Liver (tissue), 3 donors: ENCODE measurements at regions not wholly inside any gene's neighbourhood (a gene's known extent, or its start where the extent isn't known, plus 50 kb on each side); places are given as distances from the start of the nearest gene placed in this dataset.

Experiments
- EGR1 ChIP-seq, 2 donors: IDR thresholded peaks; 2 replicates each; pipeline ENCODE4 v1.6.1; 2016 to 2018; ENCODE audit warnings: antibody characterized with exemption in 2 of 2, low read depth in 2 of 2
- GABPA ChIP-seq, 2 donors: IDR thresholded peaks in 1 of 2; conservative IDR thresholded peaks in 1 of 2; 2 replicates each; pipeline ENCODE4 v1.6.1; 2016; ENCODE audit warnings: antibody characterized with exemption in 2 of 2, mild to moderate bottlenecking in 1 of 2, moderate library complexity in 1 of 2
- JUND ChIP-seq, 2 donors: IDR thresholded peaks; 2 replicates each; pipeline ENCODE4 v1.6.1; 2016; ENCODE audit warnings: antibody characterized with exemption in 2 of 2
- RXRA ChIP-seq, 2 donors: IDR thresholded peaks; 2 replicates each; pipeline ENCODE4 v1.6.1; 2017 to 2018; ENCODE audit warnings: antibody characterized with exemption in 2 of 2, mild to moderate bottlenecking in 1 of 2
- TAF1 ChIP-seq: conservative IDR thresholded peaks from 2 replicates; pipeline ENCODE4 v1.6.1; 2016; ENCODE audit warnings: antibody characterized with exemption, mild to moderate bottlenecking
- ZBTB33 ChIP-seq: IDR thresholded peaks from 2 replicates; pipeline ENCODE4 v1.6.1; 2016; ENCODE audit warnings: antibody characterized with exemption
- TF ChIP-seq, protein P1 (sequence below): fragments of 150-350 bp; IDR thresholded peaks from 2 replicates; pipeline ENCODE4 v1.5.1; 2017; ENCODE audit warnings: improper control_type of control experiment, low read depth, low read length; ENCODE audit not compliant: missing input control
- TF ChIP-seq, protein P2 (sequence below): IDR thresholded peaks from 2 replicates; pipeline ENCODE4 v1.6.1; 2016; ENCODE audit warnings: antibody characterized with exemption
- TF ChIP-seq, protein P3 (sequence below): IDR thresholded peaks from 2 replicates; pipeline ENCODE4 v1.6.1; 2016; ENCODE audit warnings: antibody characterized with exemption, mild to moderate bottlenecking
- donor health status: healthy.
- donor health status: healthy.

DNA sequence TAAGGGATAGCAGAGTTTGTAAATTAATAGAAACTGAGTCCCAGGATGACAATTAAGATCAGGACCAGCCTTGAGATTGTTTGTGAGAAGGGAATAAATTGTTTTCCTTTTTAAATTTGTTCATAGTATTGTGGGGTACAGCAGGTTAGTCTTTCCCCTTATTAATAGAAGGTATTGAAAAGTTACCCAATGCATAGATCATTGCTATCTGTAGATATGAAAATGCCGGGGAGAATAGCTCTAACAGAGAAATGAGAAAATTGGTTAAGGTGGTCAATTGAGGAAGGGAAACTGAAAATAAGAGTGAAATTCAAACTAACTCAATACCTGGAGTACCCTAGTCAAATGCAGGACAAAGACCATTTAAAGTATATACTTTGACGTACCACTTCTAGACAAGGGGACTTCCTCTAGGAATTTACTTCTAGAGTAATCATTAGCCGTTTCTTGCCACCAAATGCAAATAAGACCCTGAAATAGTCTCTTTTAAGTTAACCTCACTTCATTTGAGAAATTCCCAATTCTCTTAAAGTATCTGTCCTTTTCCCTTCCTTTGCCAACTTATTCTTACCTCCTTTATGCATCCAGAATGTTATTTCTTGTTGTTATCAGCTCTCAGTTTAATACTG, 1224.4 kb upstream of the LRRTM1 start:
- TF ChIP-seq, protein P1, sequence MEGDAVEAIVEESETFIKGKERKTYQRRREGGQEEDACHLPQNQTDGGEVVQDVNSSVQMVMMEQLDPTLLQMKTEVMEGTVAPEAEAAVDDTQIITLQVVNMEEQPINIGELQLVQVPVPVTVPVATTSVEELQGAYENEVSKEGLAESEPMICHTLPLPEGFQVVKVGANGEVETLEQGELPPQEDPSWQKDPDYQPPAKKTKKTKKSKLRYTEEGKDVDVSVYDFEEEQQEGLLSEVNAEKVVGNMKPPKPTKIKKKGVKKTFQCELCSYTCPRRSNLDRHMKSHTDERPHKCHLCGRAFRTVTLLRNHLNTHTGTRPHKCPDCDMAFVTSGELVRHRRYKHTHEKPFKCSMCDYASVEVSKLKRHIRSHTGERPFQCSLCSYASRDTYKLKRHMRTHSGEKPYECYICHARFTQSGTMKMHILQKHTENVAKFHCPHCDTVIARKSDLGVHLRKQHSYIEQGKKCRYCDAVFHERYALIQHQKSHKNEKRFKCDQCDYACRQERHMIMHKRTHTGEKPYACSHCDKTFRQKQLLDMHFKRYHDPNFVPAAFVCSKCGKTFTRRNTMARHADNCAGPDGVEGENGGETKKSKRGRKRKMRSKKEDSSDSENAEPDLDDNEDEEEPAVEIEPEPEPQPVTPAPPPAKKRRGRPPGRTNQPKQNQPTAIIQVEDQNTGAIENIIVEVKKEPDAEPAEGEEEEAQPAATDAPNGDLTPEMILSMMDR = no peak
- TF ChIP-seq ZBTB33 = no peak
- no peak for TF ChIP-seq JUND (IDR thresholded peaks at IDR 0.05)
- TF ChIP-seq GABPA (IDR thresholded peaks at IDR 0.05 in 1 of 2, conservative IDR thresholded peaks at IDR 0.05 in 1 of 2) = no peak
- no peak for TF ChIP-seq RXRA (IDR thresholded peaks at IDR 0.05)
- no peak for TF ChIP-seq EGR1 (IDR thresholded peaks at IDR 0.05; ENCODE audit: low read depth in 2 of 2)
- TF ChIP-seq, protein P2, sequence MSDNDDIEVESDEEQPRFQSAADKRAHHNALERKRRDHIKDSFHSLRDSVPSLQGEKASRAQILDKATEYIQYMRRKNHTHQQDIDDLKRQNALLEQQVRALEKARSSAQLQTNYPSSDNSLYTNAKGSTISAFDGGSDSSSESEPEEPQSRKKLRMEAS = no peak
- no peak for TF ChIP-seq TAF1
- TF ChIP-seq, protein P3, sequence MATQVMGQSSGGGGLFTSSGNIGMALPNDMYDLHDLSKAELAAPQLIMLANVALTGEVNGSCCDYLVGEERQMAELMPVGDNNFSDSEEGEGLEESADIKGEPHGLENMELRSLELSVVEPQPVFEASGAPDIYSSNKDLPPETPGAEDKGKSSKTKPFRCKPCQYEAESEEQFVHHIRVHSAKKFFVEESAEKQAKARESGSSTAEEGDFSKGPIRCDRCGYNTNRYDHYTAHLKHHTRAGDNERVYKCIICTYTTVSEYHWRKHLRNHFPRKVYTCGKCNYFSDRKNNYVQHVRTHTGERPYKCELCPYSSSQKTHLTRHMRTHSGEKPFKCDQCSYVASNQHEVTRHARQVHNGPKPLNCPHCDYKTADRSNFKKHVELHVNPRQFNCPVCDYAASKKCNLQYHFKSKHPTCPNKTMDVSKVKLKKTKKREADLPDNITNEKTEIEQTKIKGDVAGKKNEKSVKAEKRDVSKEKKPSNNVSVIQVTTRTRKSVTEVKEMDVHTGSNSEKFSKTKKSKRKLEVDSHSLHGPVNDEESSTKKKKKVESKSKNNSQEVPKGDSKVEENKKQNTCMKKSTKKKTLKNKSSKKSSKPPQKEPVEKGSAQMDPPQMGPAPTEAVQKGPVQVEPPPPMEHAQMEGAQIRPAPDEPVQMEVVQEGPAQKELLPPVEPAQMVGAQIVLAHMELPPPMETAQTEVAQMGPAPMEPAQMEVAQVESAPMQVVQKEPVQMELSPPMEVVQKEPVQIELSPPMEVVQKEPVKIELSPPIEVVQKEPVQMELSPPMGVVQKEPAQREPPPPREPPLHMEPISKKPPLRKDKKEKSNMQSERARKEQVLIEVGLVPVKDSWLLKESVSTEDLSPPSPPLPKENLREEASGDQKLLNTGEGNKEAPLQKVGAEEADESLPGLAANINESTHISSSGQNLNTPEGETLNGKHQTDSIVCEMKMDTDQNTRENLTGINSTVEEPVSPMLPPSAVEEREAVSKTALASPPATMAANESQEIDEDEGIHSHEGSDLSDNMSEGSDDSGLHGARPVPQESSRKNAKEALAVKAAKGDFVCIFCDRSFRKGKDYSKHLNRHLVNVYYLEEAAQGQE = no peak
